ENCODE measurements at regions not wholly inside any gene's neighbourhood (a gene's known extent, or its start where the extent isn't known, plus 50 kb on each side); places are given as distances from the start of the nearest gene placed in this dataset.

GRCh38 chr1:229991104-229991513, 75.9 kb upstream of the GALNT2 start:
- no peak for DNase-seq (ENCODE audit: low read depth in 1 of 2, low spot score in 2 of 2)

More at GRCh38 chr1:229991104-229991513, 75.9 kb upstream of the GALNT2 start:
- no peak overlapping the region for H3K14ac ChIP-seq (ENCODE audit: insufficient read length)
- H3K9me3 ChIP-seq (ENCODE audit: insufficient read depth in 2 of 2, low read depth in 1 of 2, low read length in 1 of 2) = no peaks in the 10 kb centered on the region
- no peaks in the 10 kb centered on the region for H3K27me3 ChIP-seq (replicated peaks in 1 of 4; ENCODE audit: control insufficient read depth in 3 of 4, extremely low read depth in 1 of 4, insufficient read depth in 3 of 4, low read length in 3 of 4)
- H3K23ac ChIP-seq (ENCODE audit: insufficient read length) = no peak overlapping the region
- no peak overlapping the region for H3K18ac ChIP-seq (ENCODE audit: extremely low read depth, low read length)
- WGBS, 2 experiments (ENCODE audit: extremely low coverage in 1 of 2, insufficient coverage in 1 of 2, insufficient read length in 1 of 2, insufficient replicate concordance in 2 of 2, low coverage in 1 of 2, low lambda C conversion rate in 2 of 2, missing lambda C conversion rate in 1 of 2) = 94% methylated on average over 8 of the region's 8 CpGs; no CpG with 5 or more reads in 1 of the 2 experiments
- no peak overlapping the region for H2BK5ac ChIP-seq (ENCODE audit: low read depth, low read length)
- no peak overlapping the region for H3K4me3 ChIP-seq (ENCODE audit: extremely low read depth in 1 of 4, insufficient read depth in 2 of 4, low read depth in 3 of 4, low read length in 4 of 4)
- no peak overlapping the region for H3K27ac ChIP-seq (ENCODE audit: low read depth, low read length)
- no peak overlapping the region for H2AK5ac ChIP-seq (ENCODE audit: low read depth, low read length)
- no peak overlapping the region for H3K56ac ChIP-seq (replicated peaks; ENCODE audit: insufficient read length, low read depth, low read length)
- H3K9ac ChIP-seq (replicated peaks in 1 of 4; ENCODE audit: extremely low read depth in 1 of 4, low read depth in 3 of 4, low read length in 3 of 4) = no peak overlapping the region
- no peak overlapping the region for H4K8ac ChIP-seq (ENCODE audit: extremely low read depth, insufficient read depth, low read length)
- 0 out of 2 replicates have a peak, but pooled peaks cover 2% of the 10 kb centered on the region for H3K23me2 ChIP-seq (ENCODE audit: low read depth, low read length)
- POLR2A ChIA-PET (ENCODE audit: partially characterized antibody) = interaction anchor here (0.9 kb wide), 1 partner anchor 10 kb away, joined by 3 read pairs; no protein-coding TSS in a partner anchor
- CTCF ChIA-PET (ENCODE audit: partially characterized antibody) = interaction anchor here (0.8 to 1.1 kb wide), 3 partner anchors 97 to 316 kb away, joined by 3 read pairs; no protein-coding TSS in a partner anchor
- no peak for FAIRE-seq
- 0 out of 2 replicates have a peak overlapping the region, but pooled peaks have one; percentile 34 for H2BK15ac ChIP-seq (ENCODE audit: low read length)
- H4K5ac ChIP-seq (ENCODE audit: insufficient read length, low read depth, low read length) = no peak overlapping the region
- no peak overlapping the region for H4K91ac ChIP-seq (replicated peaks; ENCODE audit: insufficient read length, low read length)
- no peaks in the 10 kb centered on the region for H3K79me2 ChIP-seq (ENCODE audit: control insufficient read depth in 1 of 2, insufficient read depth in 2 of 2, low read length in 2 of 2)
- H2BK20ac ChIP-seq (ENCODE audit: low read length) = no peak overlapping the region
- no peaks in the 10 kb centered on the region for H3K36me3 ChIP-seq (ENCODE audit: control insufficient read depth in 2 of 4, insufficient read depth in 4 of 4, low read length in 3 of 4)
- no peak overlapping the region for H2AFZ ChIP-seq (ENCODE audit: low read length)
- H4K20me1 ChIP-seq (replicated peaks in 1 of 2; ENCODE audit: control insufficient read depth in 1 of 2, insufficient read depth in 2 of 2, low read length in 2 of 2) = no peaks in the 10 kb centered on the region
- no peaks in the 10 kb centered on the region; a peak in 3 of 7 replicates for H3K4me1 ChIP-seq (replicated peaks in 1 of 4; ENCODE audit: control insufficient read depth in 3 of 4, insufficient read depth in 4 of 4, low read length in 3 of 4)
- no peak overlapping the region for H3K4ac ChIP-seq (replicated peaks; ENCODE audit: insufficient read length, low read depth, low read length)
- H3K79me1 ChIP-seq (ENCODE audit: low read depth, low read length) = no peaks in the 10 kb centered on the region
- no peak overlapping the region for H2BK120ac ChIP-seq (replicated peaks; ENCODE audit: low read depth, low read length)
- TF ChIP-seq RAD21 (IDR thresholded peaks at IDR 0.05 in 1 of 2, conservative IDR thresholded peaks at IDR 0.05 in 1 of 2; ENCODE audit: low read depth in 2 of 2, low read length in 2 of 2) = peak in 1 of 2 experiments; percentile 2; a peak in 1 of 4 replicates
- no peak for TF ChIP-seq CHD2 (IDR thresholded peaks at IDR 0.05; ENCODE audit: low read length)
- H3K4me2 ChIP-seq (ENCODE audit: insufficient read depth in 1 of 2, low read depth in 2 of 2, low read length in 2 of 2) = no peak overlapping the region
- no peak overlapping the region for H2BK12ac ChIP-seq (ENCODE audit: low read depth, low read length)
